ENCODE measurements at regions not wholly inside any gene's neighbourhood (a gene's known extent, or its start where the extent isn't known, plus 50 kb on each side); places are given as distances from the start of the nearest gene placed in this dataset.

GRCh38 chrX:106378616-106379015 is 210.5 kb downstream of the PWWP3B start:
- Histone ChIP-seq H3K4me2 (ENCODE audit: low read depth, low read length) (peak overlapping the region; percentile 24), H3K9me2 (replicated peaks; ENCODE audit: insufficient read depth, low read length) (no peaks in the 10 kb centered on the region), H4K20me1 (ENCODE audit: insufficient read depth, low read length) (no peaks in the 10 kb centered on the region), H3K36me3 (replicated peaks; ENCODE audit: insufficient read depth, low read length) (no peaks in the 10 kb centered on the region), H3K27me3 (replicated peaks; ENCODE audit: insufficient read depth, low read length) (no peaks in the 10 kb centered on the region), H3K79me2 (ENCODE audit: low read length) (no peaks in the 10 kb centered on the region), H3F3A (ENCODE audit: insufficient read depth, low read length) (no peaks in the 10 kb centered on the region), H3K9ac (ENCODE audit: low read length) (no peak overlapping the region), H3K27ac (ENCODE audit: low read length) (no peak overlapping the region), H3K4me3 (ENCODE audit: low read length) (no peak overlapping the region), H3K9me3 (replicated peaks; ENCODE audit: insufficient read depth, low read length) (no peaks in the 10 kb centered on the region), H2AFZ (ENCODE audit: low read length) (0 out of 2 replicates have a peak overlapping the region, but pooled peaks have one; percentile 32), H3K4me1 (ENCODE audit: low read length) (no peaks in the 10 kb centered on the region)
- peak; percentile 49 for DNase-seq
- TF ChIP-seq EZH2 (optimal IDR thresholded peaks at IDR 0.05; ENCODE audit: low read depth, low read length) (no peak), EZH2phosphoT487 (IDR thresholded peaks at IDR 0.05; ENCODE audit: low read length) (no peak)

GRCh38 chrX:106391284-106391911 is 220.4 kb upstream of the RADX start:
- DNase-seq = no peak
- Histone ChIP-seq H3K36me3 (replicated peaks; ENCODE audit: insufficient read depth, low read length) (no peaks in the 10 kb centered on the region), H3K9ac (ENCODE audit: low read length) (no peak overlapping the region), H3K79me2 (ENCODE audit: low read length) (no peaks in the 10 kb centered on the region), H2AFZ (ENCODE audit: low read length) (no peak overlapping the region), H3K27me3 (replicated peaks; ENCODE audit: insufficient read depth, low read length) (no peaks in the 10 kb centered on the region), H3K9me2 (replicated peaks; ENCODE audit: insufficient read depth, low read length) (no peaks in the 10 kb centered on the region), H3K27ac (ENCODE audit: low read length) (no peak overlapping the region), H4K20me1 (ENCODE audit: insufficient read depth, low read length) (no peaks in the 10 kb centered on the region), H3K4me3 (ENCODE audit: low read length) (no peak overlapping the region), H3K4me2 (ENCODE audit: low read depth, low read length) (no peak overlapping the region), H3F3A (ENCODE audit: insufficient read depth, low read length) (no peaks in the 10 kb centered on the region), H3K4me1 (ENCODE audit: low read length) (no peaks in the 10 kb centered on the region), H3K9me3 (replicated peaks; ENCODE audit: insufficient read depth, low read length) (no peaks in the 10 kb centered on the region)
- TF ChIP-seq EZH2 (optimal IDR thresholded peaks at IDR 0.05; ENCODE audit: low read depth, low read length) (no peak), CTCF (IDR thresholded peaks at IDR 0.05; ENCODE audit: low read length) (no peak), EZH2phosphoT487 (IDR thresholded peaks at IDR 0.05; ENCODE audit: low read length) (no peak)

GRCh38 chrX:106392346-106392745 is 219.4 kb upstream of the RADX start:
- no peak for DNase-seq

More at GRCh38 chrX:106392346-106392745, 219.4 kb upstream of the RADX start:
- no peak overlapping the region for H3K27ac ChIP-seq (ENCODE audit: low read length)
- H2AFZ ChIP-seq (ENCODE audit: low read length) = no peak overlapping the region
- H3K27me3 ChIP-seq (replicated peaks; ENCODE audit: insufficient read depth, low read length) = no peaks in the 10 kb centered on the region
- H3K4me2 ChIP-seq (ENCODE audit: low read depth, low read length) = no peak overlapping the region
- H3K9me2 ChIP-seq (replicated peaks; ENCODE audit: insufficient read depth, low read length) = no peaks in the 10 kb centered on the region
- TF ChIP-seq EZH2 (optimal IDR thresholded peaks at IDR 0.05; ENCODE audit: low read depth, low read length) = no peak
- no peak for TF ChIP-seq CTCF (IDR thresholded peaks at IDR 0.05; ENCODE audit: low read length)
- TF ChIP-seq EZH2phosphoT487 (IDR thresholded peaks at IDR 0.05; ENCODE audit: low read length) = no peak
- no peaks in the 10 kb centered on the region for H4K20me1 ChIP-seq (ENCODE audit: insufficient read depth, low read length)
- H3K79me2 ChIP-seq (ENCODE audit: low read length) = no peaks in the 10 kb centered on the region
- no peak overlapping the region for H3K4me3 ChIP-seq (ENCODE audit: low read length)
- no peaks in the 10 kb centered on the region for H3K9me3 ChIP-seq (replicated peaks; ENCODE audit: insufficient read depth, low read length)
- H3K9ac ChIP-seq (ENCODE audit: low read length) = no peak overlapping the region
- H3K36me3 ChIP-seq (replicated peaks; ENCODE audit: insufficient read depth, low read length) = no peaks in the 10 kb centered on the region
- H3K4me1 ChIP-seq (ENCODE audit: low read length) = no peaks in the 10 kb centered on the region
- no peaks in the 10 kb centered on the region for H3F3A ChIP-seq (ENCODE audit: insufficient read depth, low read length)

Measured in MM.1S (cell line).